ENCODE measurements at regions not wholly inside any gene's neighbourhood (a gene's known extent, or its start where the extent isn't known, plus 50 kb on each side); places are given as distances from the start of the nearest gene placed in this dataset.

GRCh38 chr3:155010416-155010815 lies 69.7 kb upstream of the MME start:
- DNase-seq (ENCODE audit: low spot score in 2 of 2) = no peak
- intact Hi-C loops (cut with DNase I; ENCODE audit: low total_unique reads) = no loop called here
- WGBS, 2 donors = 77 to 79% methylated on average over 3 of the region's 3 CpGs
- TF ChIP-seq POLR2A (IDR thresholded peaks at IDR 0.05) = no peak
- TF ChIP-seq, protein P1, sequence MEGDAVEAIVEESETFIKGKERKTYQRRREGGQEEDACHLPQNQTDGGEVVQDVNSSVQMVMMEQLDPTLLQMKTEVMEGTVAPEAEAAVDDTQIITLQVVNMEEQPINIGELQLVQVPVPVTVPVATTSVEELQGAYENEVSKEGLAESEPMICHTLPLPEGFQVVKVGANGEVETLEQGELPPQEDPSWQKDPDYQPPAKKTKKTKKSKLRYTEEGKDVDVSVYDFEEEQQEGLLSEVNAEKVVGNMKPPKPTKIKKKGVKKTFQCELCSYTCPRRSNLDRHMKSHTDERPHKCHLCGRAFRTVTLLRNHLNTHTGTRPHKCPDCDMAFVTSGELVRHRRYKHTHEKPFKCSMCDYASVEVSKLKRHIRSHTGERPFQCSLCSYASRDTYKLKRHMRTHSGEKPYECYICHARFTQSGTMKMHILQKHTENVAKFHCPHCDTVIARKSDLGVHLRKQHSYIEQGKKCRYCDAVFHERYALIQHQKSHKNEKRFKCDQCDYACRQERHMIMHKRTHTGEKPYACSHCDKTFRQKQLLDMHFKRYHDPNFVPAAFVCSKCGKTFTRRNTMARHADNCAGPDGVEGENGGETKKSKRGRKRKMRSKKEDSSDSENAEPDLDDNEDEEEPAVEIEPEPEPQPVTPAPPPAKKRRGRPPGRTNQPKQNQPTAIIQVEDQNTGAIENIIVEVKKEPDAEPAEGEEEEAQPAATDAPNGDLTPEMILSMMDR (IDR thresholded peaks at IDR 0.05) = no peak
- H3K4me3 ChIP-seq (ENCODE audit: low read depth, poor library complexity, severe bottlenecking) = no peak overlapping the region

- WGBS, 2 donors = 79 to 90% methylated on average over 2 of the region's 2 CpGs
- intact Hi-C loops (cut with DNase I; ENCODE audit: low total_unique reads) = no loop called here
- TF ChIP-seq POLR2A (IDR thresholded peaks at IDR 0.05) = no peak
- TF ChIP-seq, protein P1 (IDR thresholded peaks at IDR 0.05) = no peak
- H3K4me3 ChIP-seq (ENCODE audit: low read depth, poor library complexity, severe bottlenecking) = no peak overlapping the region
- no peak for DNase-seq (ENCODE audit: low spot score in 2 of 2)
These were observed 70.9 kb upstream of the MME start for GRCh38 chr3:155009217-155009616.

DNA sequence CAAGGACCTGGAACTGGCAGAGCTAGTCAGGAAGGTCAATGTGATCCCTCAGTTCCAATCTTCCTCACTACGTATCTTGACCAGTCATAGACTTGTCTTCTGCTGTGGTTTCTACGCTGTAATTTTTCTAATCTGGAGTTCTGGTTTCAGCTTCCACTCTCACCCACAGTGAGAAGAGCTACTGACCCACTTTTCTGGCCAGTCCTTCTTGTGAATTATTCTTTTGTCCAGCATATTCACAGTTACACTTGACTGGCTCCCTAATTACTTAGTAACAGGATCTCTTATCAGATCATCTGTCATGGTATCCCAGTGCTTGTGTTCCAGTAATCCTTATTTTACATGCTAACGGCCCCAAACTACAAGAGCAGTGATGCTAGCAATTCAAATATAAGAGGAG lies 72.4 kb upstream of the MME start:
- H3K4me3 ChIP-seq (ENCODE audit: low read depth, poor library complexity, severe bottlenecking) = no peak overlapping the region
- TF ChIP-seq, protein P1 (IDR thresholded peaks at IDR 0.05) = no peak
- no peak for TF ChIP-seq POLR2A (IDR thresholded peaks at IDR 0.05)
- intact Hi-C loops (cut with DNase I; ENCODE audit: low total_unique reads) = no loop called here
- WGBS, 2 donors = 77 to 79% methylated on average over 3 of the region's 3 CpGs
- DNase-seq (ENCODE audit: low spot score in 2 of 2) = no peak

- intact Hi-C loops (cut with DNase I; ENCODE audit: low total_unique reads) = no loop called here
- DNase-seq (ENCODE audit: low spot score in 2 of 2) = no peak
- H3K4me3 ChIP-seq (ENCODE audit: low read depth, poor library complexity, severe bottlenecking) = no peak overlapping the region
- WGBS, 2 donors = 58 to 65% methylated on average over 7 of the region's 7 CpGs
- TF ChIP-seq POLR2A (IDR thresholded peaks at IDR 0.05) = no peak
- TF ChIP-seq, protein P1 (IDR thresholded peaks at IDR 0.05) = no peak
These were observed 78.7 kb upstream of the MME start for GRCh38 chr3:155001289-155002010.

- DNase-seq (ENCODE audit: low spot score in 2 of 2) = no peak
- no peak overlapping the region for H3K4me3 ChIP-seq (ENCODE audit: low read depth, poor library complexity, severe bottlenecking)
- intact Hi-C loops (cut with DNase I; ENCODE audit: low total_unique reads) = no loop called here
- TF ChIP-seq, protein P1 (IDR thresholded peaks at IDR 0.05) = no peak
- TF ChIP-seq POLR2A (IDR thresholded peaks at IDR 0.05) = no peak
These were observed 87.5 kb upstream of the MME start for GRCh38 chr3:154992655-154993054.

GRCh38 chr3:154990543-154990942 lies 89.6 kb upstream of the MME start:
- intact Hi-C loops (cut with DNase I; ENCODE audit: low total_unique reads) = no loop called here
- DNase-seq (ENCODE audit: low spot score in 2 of 2) = no peak
- H3K4me3 ChIP-seq (ENCODE audit: low read depth, poor library complexity, severe bottlenecking) = no peak overlapping the region
- no peak for TF ChIP-seq POLR2A (IDR thresholded peaks at IDR 0.05)
- TF ChIP-seq, protein P1 (IDR thresholded peaks at IDR 0.05) = no peak

Measured in lower leg skin (tissue), 4 donors.